HK-2 (cell line): ENCODE measurements at regions not wholly inside any gene's neighbourhood (a gene's known extent, or its start where the extent isn't known, plus 50 kb on each side); places are given as distances from the start of the nearest gene placed in this dataset.

ENCODE experiments used
- DNase-seq: peaks from one replicate; pipeline ENCODE4 v3.0.0-alpha.2; 2018; ENCODE audit not compliant: unreplicated experiment

GRCh38 chr13:27370305-27370872 lies 54.0 kb upstream of the GTF3A start:
- DNase-seq, result no peak

GRCh38 chr13:27371932-27372331 lies 52.5 kb upstream of the GTF3A start:
- DNase-seq, result no peak

GRCh38 chr13:27372896-27373295 lies 51.5 kb upstream of the GTF3A start:
- no peak for DNase-seq

GRCh38 chr13:27374126-27374613 lies 50.2 kb upstream of the GTF3A start:
- DNase-seq, result no peak
